HG02759 (cell line): ENCODE measurements at regions not wholly inside any gene's neighbourhood (a gene's known extent, or its start where the extent isn't known, plus 50 kb on each side); places are given as distances from the start of the nearest gene placed in this dataset.

ENCODE experiments used
- ATAC-seq: cut with Tn5 transposase; IDR thresholded peaks from one replicate; pipeline ENCODE4 v1.9.1; 2021; ENCODE audit warnings: mild to moderate bottlenecking, moderate library complexity; ENCODE audit not compliant: unreplicated experiment

- no peak for ATAC-seq
Observed at GRCh38 chr11:23976426-23976825, 520.4 kb upstream of the LUZP2 start.

GRCh38 chr11:23976841-23977271, 520.0 kb upstream of the LUZP2 start:
- ATAC-seq: no peak

GRCh38 chr11:23988381-23989006, 508.4 kb upstream of the LUZP2 start:
- ATAC-seq: no peak

GRCh38 chr11:23990346-23991164, 506.3 kb upstream of the LUZP2 start:
- ATAC-seq: no peak

DNA sequence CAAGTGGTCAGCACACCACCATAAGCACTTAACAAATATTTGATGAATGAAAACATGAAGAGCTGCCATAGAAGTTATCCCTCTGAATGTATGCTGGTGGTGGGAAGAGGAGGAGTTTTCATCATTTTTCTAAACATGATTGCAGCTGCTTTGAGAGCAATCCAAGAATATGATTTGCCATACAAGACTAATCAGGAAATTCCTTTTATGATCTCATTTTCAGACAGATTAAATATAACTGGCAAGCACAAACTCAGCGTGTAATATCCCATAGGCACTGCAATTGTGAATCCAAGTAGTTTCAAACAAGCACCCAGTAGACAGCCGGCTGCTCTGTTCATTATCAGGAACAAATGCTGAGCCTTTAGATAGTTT, 505.7 kb upstream of the LUZP2 start:
- no peak for ATAC-seq

DNA sequence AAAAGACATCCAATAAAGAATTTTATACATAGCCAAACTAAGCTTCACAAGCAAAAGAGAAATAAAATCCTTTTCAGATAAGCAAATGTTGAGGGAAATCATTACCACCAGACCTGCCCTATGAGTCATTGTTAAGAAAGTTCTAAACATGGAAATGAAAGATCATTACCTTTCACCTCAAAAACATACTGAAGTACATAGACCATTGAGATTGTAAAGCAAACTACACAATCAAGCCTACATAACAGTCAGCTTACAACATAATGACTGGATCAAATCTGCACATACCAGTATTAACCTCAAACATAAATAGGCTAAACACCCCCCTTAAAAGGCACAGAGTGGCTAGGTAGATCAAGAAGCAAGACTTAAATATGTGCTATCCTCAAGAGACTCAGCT, 501.0 kb upstream of the LUZP2 start:
- ATAC-seq: no peak

GRCh38 chr11:23997356-23997755, 499.5 kb upstream of the LUZP2 start:
- no peak for ATAC-seq

- no peak for ATAC-seq
Observed at GRCh38 chr11:24005202-24005876, 491.5 kb upstream of the LUZP2 start.

GRCh38 chr11:24043842-24044241, 453.0 kb upstream of the LUZP2 start:
- ATAC-seq: no peak

DNA sequence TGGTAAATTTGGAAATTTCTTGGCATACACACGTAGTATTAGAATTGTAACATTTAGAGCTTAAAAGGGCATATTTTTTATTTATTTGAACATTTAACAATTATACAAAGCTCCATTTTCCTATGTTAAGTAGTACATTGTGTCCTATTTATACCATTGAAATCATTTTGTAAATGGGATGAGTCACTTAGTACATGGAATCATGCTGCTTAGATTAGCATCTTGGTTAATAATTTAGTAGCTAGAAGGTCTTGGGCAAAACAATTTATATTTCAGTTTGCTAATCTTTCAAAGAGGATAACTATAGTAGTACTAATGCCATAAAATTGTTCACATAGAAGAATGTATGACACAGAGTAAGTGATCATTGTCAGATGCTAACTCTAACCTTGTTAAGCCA, 450.1 kb upstream of the LUZP2 start:
- ATAC-seq: no peak

- ATAC-seq: no peak
Observed at GRCh38 chr11:24056051-24056450, 440.8 kb upstream of the LUZP2 start.

- ATAC-seq: no peak
Observed at GRCh38 chr11:24060125-24060524, 436.7 kb upstream of the LUZP2 start.

- ATAC-seq: no peak
Observed at GRCh38 chr11:24064309-24064903, 432.4 kb upstream of the LUZP2 start.

DNA sequence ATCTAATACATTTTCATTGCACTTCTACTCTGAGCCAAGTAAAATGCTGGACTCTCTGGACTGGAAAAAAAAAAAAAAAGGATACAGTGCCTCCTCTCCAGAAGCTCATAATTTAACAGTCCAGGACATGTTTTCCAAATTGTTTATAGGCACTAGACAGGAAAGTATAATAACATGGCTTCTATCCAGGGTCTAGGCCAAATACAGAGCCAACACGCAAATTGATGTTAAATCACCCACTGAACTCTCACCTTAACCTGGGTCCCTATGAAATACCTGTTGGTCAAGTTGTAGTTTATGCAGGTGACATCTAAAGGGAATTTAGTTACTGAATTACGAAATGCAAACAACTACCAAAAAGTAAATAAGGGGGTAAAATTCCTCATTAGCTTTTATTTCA, 428.7 kb upstream of the LUZP2 start:
- ATAC-seq: no peak

DNA sequence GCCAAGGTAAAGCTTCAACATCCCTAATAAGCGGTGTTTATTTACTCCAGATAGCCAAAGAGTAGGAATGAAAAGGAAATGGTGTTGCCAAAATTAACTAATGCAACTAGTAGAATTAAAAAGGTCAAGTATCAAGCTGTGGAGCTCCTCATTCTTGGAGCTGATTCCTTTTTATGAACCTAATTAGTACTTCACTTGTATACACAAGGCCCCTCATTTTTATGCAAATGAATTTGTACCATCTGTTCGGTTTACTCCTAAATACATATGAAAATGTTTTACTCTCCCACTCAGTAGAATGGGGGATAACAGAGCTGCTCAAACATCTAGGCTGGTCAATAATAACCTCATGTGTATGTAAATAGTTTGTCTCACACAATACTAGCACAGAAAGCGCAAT, 426.4 kb upstream of the LUZP2 start:
- no peak for ATAC-seq

DNA sequence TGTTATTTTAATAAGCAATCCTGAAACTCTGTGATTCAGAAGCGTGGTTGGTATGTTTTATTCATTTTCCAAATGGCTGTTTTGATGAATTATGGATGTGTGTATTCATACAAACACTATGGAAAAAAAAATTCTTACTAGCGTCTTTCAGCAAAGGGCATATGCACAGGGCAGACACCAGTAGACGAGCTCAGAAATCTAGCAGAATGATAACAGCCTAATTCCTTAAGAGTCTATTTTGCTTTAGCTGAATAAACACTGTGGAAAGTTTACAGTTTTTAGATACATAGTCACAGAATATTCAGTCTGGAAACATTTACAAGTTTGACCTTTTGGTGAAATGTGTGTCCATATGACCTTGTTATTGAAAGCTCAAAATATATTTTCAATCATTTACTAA, 418.8 kb upstream of the LUZP2 start:
- ATAC-seq: no peak

GRCh38 chr11:24082241-24082640, 414.6 kb upstream of the LUZP2 start:
- ATAC-seq: no peak

DNA sequence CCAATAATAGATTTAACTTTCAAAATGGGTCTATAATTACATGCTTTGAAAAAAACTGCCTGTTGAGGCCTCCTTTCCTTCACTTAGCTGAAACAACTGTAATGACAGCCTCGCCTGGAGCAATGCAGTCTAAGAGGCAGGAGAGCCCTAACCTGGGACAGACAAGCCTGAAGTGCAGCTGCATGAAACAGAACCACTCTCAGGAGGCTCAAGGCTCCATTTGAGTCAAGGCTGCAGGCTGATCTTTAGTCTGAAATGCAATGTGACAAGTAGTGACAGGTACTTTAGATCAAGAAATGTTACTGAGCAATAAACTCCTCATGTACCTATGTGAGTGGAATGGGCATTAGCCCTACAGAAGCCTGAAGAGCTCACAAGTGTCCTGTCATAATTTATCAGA, 414.0 kb upstream of the LUZP2 start:
- no peak for ATAC-seq

DNA sequence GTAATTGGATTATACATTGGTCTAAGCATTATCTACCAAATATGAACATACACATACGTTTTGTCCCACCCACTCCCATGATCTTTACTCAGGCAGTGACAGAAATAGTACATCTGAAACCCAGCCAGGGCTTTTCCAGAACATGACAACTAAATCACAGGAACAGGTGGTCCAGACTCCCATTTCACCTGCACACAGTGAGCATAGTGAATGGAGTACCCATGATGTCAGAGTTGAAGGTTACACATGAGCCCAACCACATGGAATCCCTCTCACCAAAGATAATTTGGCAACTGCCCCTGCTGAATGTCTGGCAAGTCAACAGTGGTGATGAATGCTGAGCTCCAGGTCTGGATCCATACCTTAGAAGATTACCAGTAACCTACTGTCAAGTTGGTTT, 411.9 kb upstream of the LUZP2 start:
- ATAC-seq: no peak

GRCh38 chr11:24086921-24087320, 409.9 kb upstream of the LUZP2 start:
- no peak for ATAC-seq

DNA sequence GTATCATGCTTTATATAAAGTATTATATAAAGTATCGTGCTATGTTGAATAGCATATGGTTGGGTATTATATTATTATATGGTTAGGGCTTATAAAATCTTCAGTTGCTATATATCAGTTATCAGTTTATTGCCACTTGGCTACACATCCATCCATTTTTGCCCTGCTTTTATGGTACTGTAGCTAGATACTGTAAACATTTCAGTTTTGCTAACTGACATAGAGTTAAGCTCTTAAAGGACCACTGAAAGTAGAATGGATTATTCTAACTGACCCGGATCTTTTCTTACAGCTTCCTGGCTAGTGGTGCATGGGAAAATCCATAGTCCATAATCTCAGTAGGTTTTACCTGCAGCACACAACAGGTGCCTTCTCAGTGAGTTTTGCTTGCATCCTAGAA, 405.3 kb upstream of the LUZP2 start:
- no peak for ATAC-seq

GRCh38 chr11:24093375-24093774, 403.5 kb upstream of the LUZP2 start:
- no peak for ATAC-seq
